B cell (primary cell): ENCODE measurements at regions not wholly inside any gene's neighbourhood (a gene's known extent, or its start where the extent isn't known, plus 50 kb on each side); places are given as distances from the start of the nearest gene placed in this dataset.

Source experiments
- ATAC-seq: fragments of 200-7000 bp; cut with Tn5 transposase; one replicate; pipeline ENCODE4 v1.10.0; 2021; ENCODE audit warnings: low read depth, mild to moderate bottlenecking, moderate number of reproducible peaks, moderate library complexity
- CTCF ChIA-PET: fragments of 350-600 bp; sonication (Branson Sonifier 250); formaldehyde crosslinking; loops from one replicate; lab custom pipeline; 2021; ENCODE audit warnings: antibody characterized with exemption, inconsistent platforms; lab: Charles Lee
- POLR2A ChIA-PET: fragments of 350-600 bp; sonication (Branson Sonifier 250); formaldehyde crosslinking; loops from one replicate; lab custom pipeline; 2021; ENCODE audit warnings: antibody characterized with exemption; lab: Charles Lee
- DNase-seq: peaks from one replicate; pipeline ENCODE4 v3.0.0; 2013
- H2AFZ ChIP-seq: 2 replicates; pipeline ENCODE4 v1.6.1; 2012; ENCODE audit warnings: mild to moderate bottlenecking, low read depth, low read length; ENCODE audit not compliant: insufficient read depth, poor library complexity, severe bottlenecking
- H3K27ac ChIP-seq, 2 donors: 1 replicate in 1 of 2; 2 replicates in 1 of 2; pipeline ENCODE4 v1.5.1; 2012 to 2013; ENCODE audit warnings: low read length in 2 of 2, mild to moderate bottlenecking in 2 of 2, moderate library complexity in 1 of 2
- H3K27me3 ChIP-seq, 4 experiments: fragments of 200-600 bp in 1 of 4; sonication (generic) in 1 of 4; replicated peaks in 1 of 4; 1 replicate in 2 of 4; 2 replicates in 2 of 4; pipeline versions ENCODE4 v1.6.1 to v1.7.0; 2013 to 2016; ENCODE audit warnings: low read length in 3 of 4, mild to moderate bottlenecking in 2 of 4, mixed read lengths in 1 of 4, moderate library complexity in 1 of 4; ENCODE audit not compliant: insufficient read depth in 4 of 4, control insufficient read depth in 3 of 4; ENCODE audit errors: control extremely low read depth in 1 of 4
- H3K36me3 ChIP-seq, 2 experiments: replicated peaks in 1 of 2; 1 replicate in 1 of 2; 2 replicates in 1 of 2; pipeline versions ENCODE4 v1.6.1 to v1.7.1; 2013; ENCODE audit warnings: low read length in 1 of 2; ENCODE audit not compliant: insufficient read depth in 2 of 2, control insufficient read depth in 1 of 2; ENCODE audit errors: control extremely low read depth in 1 of 2, extremely low read depth in 1 of 2
- H3K4me1 ChIP-seq, 2 donors: fragments of 200-600 bp in 1 of 2; sonication (generic) in 1 of 2; 1 replicate in 1 of 2; 2 replicates in 1 of 2; pipeline versions ENCODE4 v1.5.1 to v1.6.1; 2013 to 2017; ENCODE audit warnings: low read length in 2 of 2; ENCODE audit not compliant: control insufficient read depth in 2 of 2, insufficient read depth in 2 of 2
- H3K4me2 ChIP-seq: replicated peaks from 2 replicates; pipeline ENCODE3; 2012; ENCODE audit warnings: mild to moderate bottlenecking, low read depth, low read length; ENCODE audit not compliant: poor library complexity, severe bottlenecking
- H3K4me3 ChIP-seq, 5 experiments: fragments of 200-600 bp in 1 of 5; sonication (generic) in 1 of 5; 1 replicate in 3 of 5; 2 replicates in 2 of 5; pipeline versions ENCODE4 v1.5.1 to v1.7.0; 2011 to 2016; ENCODE audit warnings: low read length in 4 of 5, mild to moderate bottlenecking in 4 of 5, low read depth in 2 of 5, control low read depth in 1 of 5, moderate library complexity in 1 of 5; ENCODE audit not compliant: insufficient read depth in 1 of 5; ENCODE audit errors: control extremely low read depth in 1 of 5, extremely low read depth in 1 of 5
- H3K79me2 ChIP-seq: fragments of 200-600 bp; sonication (generic); one replicate; pipeline ENCODE4 v1.6.0; 2016; ENCODE audit warnings: low read length; ENCODE audit not compliant: control insufficient read depth, insufficient read depth
- H3K9ac ChIP-seq: fragments of 200-600 bp; sonication (generic); 2 replicates; pipeline ENCODE4 v1.6.1; 2017; ENCODE audit warnings: mild to moderate bottlenecking, low read length, moderate library complexity
- H3K9me3 ChIP-seq, 3 donors: one replicate each; pipeline versions ENCODE4 v1.6.1 to v1.7.1; 2013; ENCODE audit warnings: low read length in 2 of 3; ENCODE audit not compliant: control insufficient read depth in 2 of 3, insufficient read depth in 1 of 3; ENCODE audit errors: control extremely low read depth in 1 of 3
- H4K20me1 ChIP-seq: 2 replicates; pipeline ENCODE4 v1.6.0; 2012; ENCODE audit warnings: mild to moderate bottlenecking, low read length; ENCODE audit not compliant: insufficient read depth, control insufficient read depth, poor library complexity, severe bottlenecking
- H3K27ac Mint-ChIP-seq: one replicate; pipeline ENCODE4 v1.8.0; 2021; ENCODE audit warnings: mixed read lengths
- H3K27me3 Mint-ChIP-seq: one replicate; pipeline ENCODE4 v1.8.0; 2021; ENCODE audit warnings: mixed read lengths
- H3K4me1 Mint-ChIP-seq: one replicate; pipeline ENCODE4 v1.8.0; 2021; ENCODE audit warnings: mixed read lengths
- H3K4me3 Mint-ChIP-seq: one replicate; pipeline ENCODE4 v1.8.0; 2021; ENCODE audit warnings: mixed read lengths
- H3K9me3 Mint-ChIP-seq: one replicate; pipeline ENCODE4 v1.8.0; 2022; ENCODE audit warnings: mixed read lengths; ENCODE audit not compliant: insufficient read depth
- CTCF ChIP-seq: fragments of 200-600 bp; IDR thresholded peaks from one replicate; pipeline ENCODE4 v1.8.0; 2022; ENCODE audit warnings: antibody characterized with exemption, mild to moderate bottlenecking
- EZH2 ChIP-seq: IDR thresholded peaks from 2 replicates; pipeline ENCODE4 v1.6.1; 2012; ENCODE audit warnings: borderline replicate concordance, low read depth, mild to moderate bottlenecking, moderate library complexity, low read length; ENCODE audit not compliant: insufficient read depth, poor library complexity, severe bottlenecking
- WGBS: methylation state at CpG from one replicate; pipeline ENCODE4 v1.1.5; 2013; ENCODE audit warnings: missing lambda C conversion rate; ENCODE audit not compliant: insufficient coverage; 5-methylcytosine and 5-hydroxymethylcytosine counted together
- intact Hi-C: fragments of 100-400 bp; cut with micrococcal nuclease; formaldehyde crosslinking; loops from one replicate; pipeline ENCODE4 v1.10.0; 2022

GRCh38 chr3:81105789-81106488 lies 655.5 kb downstream of the GBE1 start:
- no peaks in the 10 kb centered on the region for H3K27me3 Mint-ChIP-seq
- Histone ChIP-seq H3K4me3 (no peak overlapping the region), H4K20me1 (no peaks in the 10 kb centered on the region), H3K4me1 (no peaks in the 10 kb centered on the region), H3K4me2 (no peak overlapping the region), H3K79me2 (no peaks in the 10 kb centered on the region), H2AFZ (no peak overlapping the region), H3K27me3 (no peaks in the 10 kb centered on the region), H3K27ac (no peak overlapping the region), H3K36me3 (no peaks in the 10 kb centered on the region), H3K9ac (no peak overlapping the region), H3K9me3 (peaks cover 0 to under 1% (median 0%) of the 10 kb centered on the region in 3 donors)
- WGBS: 46% methylated on average over 2 of the region's 5 CpGs
- intact Hi-C loops: no loop called here
- H3K27ac Mint-ChIP-seq: no peak overlapping the region
- ChIA-PET POLR2A (no interaction called here), CTCF (no interaction called here)
- no peaks in the 10 kb centered on the region for H3K4me1 Mint-ChIP-seq
- no peak overlapping the region for H3K4me3 Mint-ChIP-seq
- H3K9me3 Mint-ChIP-seq: no peaks in the 10 kb centered on the region
- DNase-seq: no peak
- TF ChIP-seq CTCF: no peak
- TF ChIP-seq EZH2: no peak
- ATAC-seq: no peak

GRCh38 chr3:81105206-81105605 lies 656.2 kb downstream of the GBE1 start:
- no peaks in the 10 kb centered on the region for H3K4me1 Mint-ChIP-seq

More at GRCh38 chr3:81105206-81105605, 656.2 kb downstream of the GBE1 start:
- Histone ChIP-seq H3K27me3 (no peaks in the 10 kb centered on the region), H3K9me3 (no peaks in the 10 kb centered on the region), H3K79me2 (no peaks in the 10 kb centered on the region), H3K4me1 (no peaks in the 10 kb centered on the region), H3K27ac (no peak overlapping the region), H3K9ac (no peak overlapping the region), H4K20me1 (no peaks in the 10 kb centered on the region), H2AFZ (no peak overlapping the region), H3K36me3 (no peaks in the 10 kb centered on the region), H3K4me3 (no peak overlapping the region), H3K4me2 (no peak overlapping the region)
- no peaks in the 10 kb centered on the region for H3K9me3 Mint-ChIP-seq
- WGBS: no CpG with 5 or more reads among the region's 2 CpGs
- no peak for TF ChIP-seq EZH2
- TF ChIP-seq CTCF: no peak
- intact Hi-C loops: no loop called here
- no peak overlapping the region for H3K27ac Mint-ChIP-seq
- ChIA-PET CTCF (no interaction called here), POLR2A (no interaction called here)
- H3K27me3 Mint-ChIP-seq: no peaks in the 10 kb centered on the region
- H3K4me3 Mint-ChIP-seq: no peak overlapping the region
- ATAC-seq (no peak), DNase-seq (no peak)
